ENCODE measurements at regions not wholly inside any gene's neighbourhood (a gene's known extent, or its start where the extent isn't known, plus 50 kb on each side); places are given as distances from the start of the nearest gene placed in this dataset.
A peak's percentile ranks its signal among the peaks of the same experiment; 100 is the strongest.

GRCh38 chr6:134381959-134382358 lies 64.0 kb upstream of the SGK1 start:
- intact Hi-C loops (cut with DNase I; ENCODE audit: low total_unique reads): no loop called here
- no peak for DNase-seq

GRCh38 chr6:134379599-134379998 lies 61.7 kb upstream of the SGK1 start:
- no peaks in the 10 kb centered on the region for H3K27me3 ChIP-seq (replicated peaks in 1 of 7)
- DNase-seq: no peak
- peak overlapping the region in 4 of 8 donors; percentile 14 to 44 (median 16) for H3K27ac ChIP-seq
- intact Hi-C loops (cut with DNase I; ENCODE audit: low total_unique reads): no loop called here
- no peaks in the 10 kb centered on the region for H3K9me3 ChIP-seq
- H3K36me3 ChIP-seq: no peaks in the 10 kb centered on the region
- peaks cover 0 to 20% (median 5%) of the 10 kb centered on the region in 6 donors for H3K4me1 ChIP-seq
- 44 to 56% (median 52%) methylated on average over 1 of the region's 1 CpG for WGBS, 5 donors
- H3K4me3 ChIP-seq: no peak overlapping the region
- TF ChIP-seq POLR2AphosphoS5 (IDR thresholded peaks at IDR 0.05): no peak
- TF ChIP-seq POLR2A (IDR thresholded peaks at IDR 0.05): no peak
- no peak for TF ChIP-seq CTCF (IDR thresholded peaks at IDR 0.05 in 8 of 11, conservative IDR thresholded peaks at IDR 0.05 in 3 of 11)

More at GRCh38 chr6:134381959-134382358, 64.0 kb upstream of the SGK1 start:
- H3K27me3 ChIP-seq (replicated peaks in 1 of 7): no peaks in the 10 kb centered on the region
- no peak overlapping the region for H3K27ac ChIP-seq
- H3K4me1 ChIP-seq: peaks cover 0 to 20% (median 5%) of the 10 kb centered on the region in 6 donors
- H3K4me3 ChIP-seq: no peak overlapping the region
- no peaks in the 10 kb centered on the region for H3K36me3 ChIP-seq
- H3K9me3 ChIP-seq: no peaks in the 10 kb centered on the region
- TF ChIP-seq POLR2A (IDR thresholded peaks at IDR 0.05): no peak
- TF ChIP-seq POLR2AphosphoS5 (IDR thresholded peaks at IDR 0.05): no peak
- no peak for TF ChIP-seq CTCF (IDR thresholded peaks at IDR 0.05 in 8 of 11, conservative IDR thresholded peaks at IDR 0.05 in 3 of 11)
- 82 to 88% (median 85%) methylated on average over 5 of the region's 5 CpGs for WGBS, 5 donors

- Histone ChIP-seq H3K36me3 (no peaks in the 10 kb centered on the region), H3K27me3 (replicated peaks in 1 of 7) (no peaks in the 10 kb centered on the region), H3K9me3 (no peaks in the 10 kb centered on the region), H3K4me1 (peaks cover 0 to 24% (median 7%) of the 10 kb centered on the region in 6 donors), H3K27ac (peak overlapping the region in 4 of 8 donors; percentile 14 to 44 (median 16)), H3K4me3 (no peak overlapping the region)
- DNase-seq: no peak
- intact Hi-C loops (cut with DNase I; ENCODE audit: low total_unique reads): no loop called here
- WGBS, 5 donors: 55 to 65% (median 64%) methylated on average over 5 of the region's 5 CpGs
- no peak for TF ChIP-seq POLR2A (IDR thresholded peaks at IDR 0.05)
- TF ChIP-seq POLR2AphosphoS5 (IDR thresholded peaks at IDR 0.05): no peak
- TF ChIP-seq CTCF (IDR thresholded peaks at IDR 0.05 in 8 of 11, conservative IDR thresholded peaks at IDR 0.05 in 3 of 11): no peak
These were observed 61.2 kb upstream of the SGK1 start for GRCh38 chr6:134379076-134379475.

GRCh38 chr6:134378426-134378825 lies 60.5 kb upstream of the SGK1 start:
- 93 to 94% (median 93%) methylated on average over 1 of the region's 1 CpG for WGBS, 5 donors
- intact Hi-C loops (cut with DNase I; ENCODE audit: low total_unique reads): no loop called here
- DNase-seq: no peak
- H3K27me3 ChIP-seq (replicated peaks in 1 of 7): no peaks in the 10 kb centered on the region
- no peaks in the 10 kb centered on the region for H3K36me3 ChIP-seq
- TF ChIP-seq POLR2A (IDR thresholded peaks at IDR 0.05) (no peak), POLR2AphosphoS5 (IDR thresholded peaks at IDR 0.05) (no peak), CTCF (IDR thresholded peaks at IDR 0.05 in 8 of 11, conservative IDR thresholded peaks at IDR 0.05 in 3 of 11) (no peak)
- H3K4me3 ChIP-seq: no peak overlapping the region
- no peaks in the 10 kb centered on the region for H3K9me3 ChIP-seq
- H3K27ac ChIP-seq: no peak overlapping the region
- H3K4me1 ChIP-seq: peaks cover 0 to 30% (median 12%) of the 10 kb centered on the region in 6 donors

All from spleen (tissue), 11 donors.